NOMO-1 treated with dmso at 0.1 percent for 144 hours (cell line): ENCODE measurements at regions not wholly inside any gene's neighbourhood (a gene's known extent, or its start where the extent isn't known, plus 50 kb on each side); places are given as distances from the start of the nearest gene placed in this dataset.

Experiments used
- DNase-seq: peaks from one replicate; lab custom pipeline; 2025; ENCODE audit not compliant: unreplicated experiment; lab: John Stamatoyannopoulos, UW

GRCh38 chr2:193332941-193333340 lies 1138.2 kb upstream of the TMEFF2 start:
- DNase-seq, result no peak

- peak; percentile 14 for DNase-seq
Observed at GRCh38 chr2:193331676-193332075, 1136.9 kb upstream of the TMEFF2 start.

- DNase-seq, result peak; percentile 11
Observed at GRCh38 chr2:193326296-193326695, 1131.6 kb upstream of the TMEFF2 start.

- no peak for DNase-seq
Observed at GRCh38 chr2:193315428-193316091, 1120.8 kb upstream of the TMEFF2 start.

- DNase-seq, result no peak
Observed at GRCh38 chr2:193303464-193303863, 1108.7 kb upstream of the TMEFF2 start.

GRCh38 chr2:193294371-193294770 lies 1099.6 kb upstream of the TMEFF2 start:
- DNase-seq, result no peak

- DNase-seq, result no peak
Observed at GRCh38 chr2:193279361-193279760, 1084.6 kb upstream of the TMEFF2 start.

- no peak for DNase-seq
Observed at GRCh38 chr2:193276988-193277387, 1082.3 kb upstream of the TMEFF2 start.

- no peak for DNase-seq
Observed at GRCh38 chr2:193276560-193276959, 1081.8 kb upstream of the TMEFF2 start.

GRCh38 chr2:193276069-193276468 lies 1081.3 kb upstream of the TMEFF2 start:
- DNase-seq, result no peak

GRCh38 chr2:193272011-193272410 lies 1077.3 kb upstream of the TMEFF2 start:
- DNase-seq, result peak; percentile 46

- DNase-seq, result no peak
Observed at GRCh38 chr2:193270816-193271215, 1076.1 kb upstream of the TMEFF2 start.

- DNase-seq, result no peak
Observed at GRCh38 chr2:193267496-193268002, 1072.8 kb upstream of the TMEFF2 start.

- no peak for DNase-seq
Observed at GRCh38 chr2:193253014-193253530, 1058.3 kb upstream of the TMEFF2 start.

GRCh38 chr2:193251909-193252308 lies 1057.2 kb upstream of the TMEFF2 start:
- no peak for DNase-seq

GRCh38 chr2:193250389-193250788 lies 1055.7 kb upstream of the TMEFF2 start:
- no peak for DNase-seq

GRCh38 chr2:193240752-193241151 lies 1046.0 kb upstream of the TMEFF2 start:
- DNase-seq, result no peak

- no peak for DNase-seq
Observed at GRCh38 chr2:193231634-193232033, 1036.9 kb upstream of the TMEFF2 start.

- DNase-seq, result no peak
Observed at GRCh38 chr2:193228276-193228675, 1033.5 kb upstream of the TMEFF2 start.

- no peak for DNase-seq
Observed at GRCh38 chr2:193222454-193222853, 1027.7 kb upstream of the TMEFF2 start.

- DNase-seq, result no peak
Observed at GRCh38 chr2:193219413-193219812, 1024.7 kb upstream of the TMEFF2 start.

- DNase-seq, result no peak
Observed at GRCh38 chr2:193201583-193201982, 1006.9 kb upstream of the TMEFF2 start.

- no peak for DNase-seq
Observed at GRCh38 chr2:193199322-193199721, 1004.6 kb upstream of the TMEFF2 start.
